ENCODE measurements at regions not wholly inside any gene's neighbourhood (a gene's known extent, or its start where the extent isn't known, plus 50 kb on each side); places are given as distances from the start of the nearest gene placed in this dataset.
"Not testable (repeated sequence)": the region's sequence is repeated elsewhere in the genome, so short reads cannot be mapped to it uniquely, and the experiment has no call there.

DNA sequence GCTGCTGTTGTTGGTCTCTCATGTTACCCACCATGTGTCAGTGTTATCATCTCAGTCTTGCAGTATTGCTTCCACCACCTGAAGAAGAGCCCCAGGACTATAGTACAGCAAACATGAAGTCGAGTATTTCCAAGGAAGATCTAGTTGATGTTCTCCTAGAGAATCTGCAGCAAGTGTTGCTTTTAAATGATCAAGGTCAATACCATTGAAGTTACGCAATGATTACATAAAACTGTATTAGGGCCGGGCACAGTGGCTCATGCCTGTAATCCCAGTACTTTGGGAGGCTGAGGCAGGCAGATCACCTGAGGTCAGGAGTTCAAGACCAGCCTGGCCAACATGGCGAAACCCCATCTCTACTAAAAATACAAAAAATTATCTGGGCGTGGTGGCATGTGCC, 173.9 kb downstream of the TJP1 start:
- DNase-seq (ENCODE audit: low read depth in 2 of 2) = not testable (repeated sequence)

DNA sequence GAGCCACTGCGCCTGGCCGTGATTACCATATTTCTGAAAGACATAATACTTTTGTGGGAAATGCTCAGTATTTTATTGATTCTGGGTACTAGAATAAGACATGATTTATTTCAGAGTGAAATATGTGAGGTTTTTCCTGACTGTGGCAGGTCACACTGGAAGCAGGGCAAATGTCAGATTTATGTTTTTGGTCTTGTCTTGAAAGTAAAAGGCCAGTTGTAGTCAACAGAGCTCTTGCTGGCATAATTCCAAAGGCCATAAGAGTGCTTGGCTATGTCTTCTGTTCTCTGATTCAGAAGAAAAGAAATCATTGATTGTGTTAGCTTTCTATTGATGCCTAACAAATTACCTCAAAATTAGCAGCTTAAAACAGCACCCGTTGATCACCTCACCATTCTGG, 176.4 kb downstream of the TJP1 start:
- no peak for DNase-seq (ENCODE audit: low read depth in 2 of 2)

DNA sequence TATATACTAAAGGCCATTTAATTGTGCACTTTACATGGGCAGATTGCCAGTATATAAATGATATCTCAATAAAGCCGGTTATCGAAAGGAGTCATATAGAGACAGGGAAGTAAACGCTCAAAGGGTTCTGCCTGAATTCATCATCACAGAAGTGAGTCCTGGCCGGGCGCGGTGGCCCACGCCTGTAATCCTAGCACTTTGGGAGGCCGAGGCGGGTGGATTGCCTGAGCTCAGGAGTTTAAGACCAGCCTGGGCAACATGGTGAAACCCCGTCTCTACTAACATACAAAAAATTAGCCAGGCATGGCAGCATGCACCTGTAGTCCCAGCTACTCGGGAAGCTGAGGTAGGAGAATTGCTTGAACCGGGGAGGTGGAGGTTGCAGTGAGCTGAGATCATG, 177.9 kb downstream of the TJP1 start:
- not testable (repeated sequence) for DNase-seq (ENCODE audit: low read depth in 2 of 2)

GRCh38 chr15:29638781-29639180, 183.5 kb downstream of the TJP1 start:
- no peak for DNase-seq (ENCODE audit: low read depth in 2 of 2)

GRCh38 chr15:29638011-29638410, 184.3 kb downstream of the TJP1 start:
- no peak for DNase-seq (ENCODE audit: low read depth in 2 of 2)

GRCh38 chr15:29637555-29637954, 184.7 kb downstream of the TJP1 start:
- DNase-seq (ENCODE audit: low read depth in 2 of 2) = no peak

- DNase-seq (ENCODE audit: low read depth in 2 of 2) = no peak
These were observed 185.3 kb downstream of the TJP1 start for GRCh38 chr15:29636921-29637320.

GRCh38 chr15:29636140-29636539, 186.1 kb downstream of the TJP1 start:
- no peak for DNase-seq (ENCODE audit: low read depth in 2 of 2)

- no peak for DNase-seq (ENCODE audit: low read depth in 2 of 2)
These were observed 186.7 kb downstream of the TJP1 start for GRCh38 chr15:29635513-29636098.

GRCh38 chr15:29633971-29634370, 188.3 kb downstream of the TJP1 start:
- DNase-seq (ENCODE audit: low read depth in 2 of 2) = no peak

GRCh38 chr15:29632671-29633406, 189.4 kb downstream of the TJP1 start:
- DNase-seq (ENCODE audit: low read depth in 2 of 2) = no peak

- DNase-seq (ENCODE audit: low read depth in 2 of 2) = no peak
These were observed 190.9 kb downstream of the TJP1 start for GRCh38 chr15:29631076-29632070.

- no peak for DNase-seq (ENCODE audit: low read depth in 2 of 2)
These were observed 198.0 kb downstream of the TJP1 start for GRCh38 chr15:29624271-29624670.

GRCh38 chr15:29623116-29623639, 199.1 kb downstream of the TJP1 start:
- DNase-seq (ENCODE audit: low read depth in 2 of 2) = no peak

DNA sequence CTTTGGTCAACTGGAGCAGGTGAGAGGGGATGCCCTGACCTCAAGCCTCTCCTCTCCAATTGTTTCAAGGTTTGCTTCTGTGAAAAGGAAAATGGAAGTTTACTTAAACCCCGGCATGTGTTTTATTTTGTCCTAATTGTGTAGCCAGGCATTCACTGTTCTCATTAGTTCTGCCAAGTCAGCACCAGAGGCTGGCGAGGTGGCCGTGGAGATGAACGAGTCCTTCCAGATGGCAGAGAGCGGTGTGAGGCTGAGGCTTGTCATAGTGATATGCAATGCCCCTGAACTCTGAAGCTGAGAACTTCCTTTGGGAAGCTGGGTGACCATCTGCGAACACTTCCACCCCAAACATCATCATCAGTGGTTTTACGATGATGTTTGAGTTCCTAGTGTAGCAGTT, 199.6 kb downstream of the TJP1 start:
- DNase-seq (ENCODE audit: low read depth in 2 of 2) = no peak

DNA sequence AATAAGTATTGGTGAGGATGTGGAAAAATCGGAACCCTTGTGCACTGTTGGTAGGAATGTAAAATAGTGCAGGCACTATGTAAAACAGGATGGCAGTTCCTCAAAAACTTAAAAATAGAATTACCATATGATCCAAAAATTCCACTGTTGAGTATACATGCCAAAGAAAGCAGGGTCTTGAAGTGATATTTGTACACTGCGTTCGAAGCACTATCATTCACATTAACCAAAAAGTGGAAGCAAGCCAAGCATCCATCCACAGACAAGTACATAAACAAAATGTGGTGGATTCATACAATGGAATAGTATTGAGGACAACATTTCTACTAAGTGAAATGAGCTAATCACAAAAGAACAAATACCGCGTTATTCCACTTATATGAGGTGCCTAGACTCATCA, 200.7 kb downstream of the TJP1 start:
- no peak for DNase-seq (ENCODE audit: low read depth in 2 of 2)

GRCh38 chr15:29618586-29618985, 203.7 kb downstream of the TJP1 start:
- no peak for DNase-seq (ENCODE audit: low read depth in 2 of 2)

- no peak for DNase-seq (ENCODE audit: low read depth in 2 of 2)
These were observed 205.8 kb downstream of the TJP1 start for GRCh38 chr15:29616512-29616911.

- no peak for DNase-seq (ENCODE audit: low read depth in 2 of 2)
These were observed 206.5 kb downstream of the TJP1 start for GRCh38 chr15:29615791-29616190.

DNA sequence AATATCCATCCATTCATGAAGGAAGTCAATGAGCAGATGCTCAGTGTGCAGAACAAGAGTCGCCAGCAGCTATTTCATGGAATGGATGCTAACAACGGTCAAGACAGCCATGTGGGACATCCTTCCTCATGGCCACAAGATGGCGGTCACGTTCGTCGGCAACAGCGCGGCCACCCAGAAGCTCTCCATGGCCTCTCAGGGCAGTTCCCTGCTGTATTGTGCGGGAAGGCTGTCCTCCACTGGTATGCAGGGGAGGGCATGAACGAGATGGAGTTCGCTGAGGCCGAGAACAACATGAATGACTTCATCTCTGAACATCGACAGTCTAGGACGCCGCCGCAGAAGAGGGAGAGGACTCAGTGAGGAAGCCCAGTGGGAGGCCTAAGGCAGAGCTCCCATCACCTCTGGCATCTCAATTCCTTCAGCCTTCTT, 208.3 kb downstream of the TJP1 start:
- peak; percentile 7 to 8 for DNase-seq (ENCODE audit: low read depth in 2 of 2)

DNA sequence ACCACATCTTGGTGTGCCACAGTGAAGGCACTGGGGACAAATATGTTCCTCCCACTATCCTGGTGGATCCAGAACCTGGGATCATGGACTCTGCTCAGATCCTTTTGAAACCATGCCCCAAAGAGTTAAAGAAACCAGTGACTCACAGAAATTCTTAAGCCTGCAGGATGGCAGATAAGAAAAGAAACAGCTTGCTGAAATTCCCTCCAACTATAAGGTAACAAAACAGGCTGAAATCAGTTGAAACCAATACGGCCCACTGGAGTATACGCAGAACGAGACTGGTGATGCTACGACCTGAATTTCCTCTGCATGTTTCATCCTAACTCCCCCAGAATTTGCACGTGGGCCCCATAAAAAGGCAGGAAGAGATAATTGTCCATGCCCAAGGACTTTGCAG, 209.6 kb downstream of the TJP1 start:
- DNase-seq (ENCODE audit: low read depth in 2 of 2) = no peak

GRCh38 chr15:29612096-29612495, 210.2 kb downstream of the TJP1 start:
- peak in 1 of 2 donors; percentile 7 for DNase-seq (ENCODE audit: low read depth in 2 of 2)

Data from lung microvascular endothelial cell (primary cell).